Loucy (cell line): ENCODE measurements at regions not wholly inside any gene's neighbourhood (a gene's known extent, or its start where the extent isn't known, plus 50 kb on each side); places are given as distances from the start of the nearest gene placed in this dataset.

Experiments
- H2AFZ ChIP-seq: fragments of 200-600 bp; sonication (generic); 2 replicates; pipeline ENCODE4 v1.6.0; 2016; ENCODE audit warnings: antibody characterized with exemption, mild to moderate bottlenecking, low read length, moderate library complexity
- H3F3A ChIP-seq: fragments of 200-600 bp; 2 replicates; pipeline ENCODE4 v1.6.0; 2016; ENCODE audit warnings: antibody characterized with exemption, low read depth, mild to moderate bottlenecking
- H3K27me3 ChIP-seq: fragments of 200-600 bp; sonication (generic); 2 replicates; pipeline ENCODE4 v1.6.1; 2014; ENCODE audit warnings: low read length, mild to moderate bottlenecking; ENCODE audit not compliant: insufficient read depth, poor library complexity, severe bottlenecking
- H3K36me3 ChIP-seq: fragments of 200-600 bp; sonication (generic); 2 replicates; pipeline ENCODE4 v1.6.1; 2016; ENCODE audit warnings: low read length; ENCODE audit not compliant: insufficient read depth
- H3K4me1 ChIP-seq: fragments of 200-600 bp; sonication (generic); 2 replicates; pipeline ENCODE4 v1.5.1; 2014; ENCODE audit warnings: low read length, mild to moderate bottlenecking; ENCODE audit not compliant: insufficient read depth, poor library complexity, severe bottlenecking
- H3K4me2 ChIP-seq: fragments of 200-600 bp; sonication (generic); 2 replicates; pipeline ENCODE4 v1.6.0; 2014; ENCODE audit warnings: antibody characterized with exemption, low read length, low read depth, mild to moderate bottlenecking; ENCODE audit not compliant: poor library complexity, severe bottlenecking
- H3K4me3 ChIP-seq: fragments of 200-600 bp; sonication (generic); 2 replicates; pipeline ENCODE4 v1.5.1; 2014; ENCODE audit warnings: low read length, mild to moderate bottlenecking, mixed read lengths; ENCODE audit not compliant: poor library complexity, severe bottlenecking
- H3K79me2 ChIP-seq: fragments of 200-600 bp; sonication (generic); 2 replicates; pipeline ENCODE4 v1.6.1; 2014; ENCODE audit warnings: low read length; ENCODE audit not compliant: insufficient read depth
- H3K9ac ChIP-seq: fragments of 200-600 bp; sonication (generic); 2 replicates; pipeline ENCODE4 v1.6.0; 2014; ENCODE audit warnings: mild to moderate bottlenecking, low read depth, low read length, moderate library complexity; ENCODE audit not compliant: poor library complexity, severe bottlenecking
- H3K9me2 ChIP-seq: fragments of 200-600 bp; sonication (generic); replicated peaks from 2 replicates; pipeline ENCODE4 v1.6.1; 2016; ENCODE audit warnings: low read depth, low read length, mixed read lengths
- H3K9me3 ChIP-seq: fragments of 200-600 bp; sonication (generic); 2 replicates; pipeline ENCODE4 v1.6.1; 2014; ENCODE audit warnings: mild to moderate bottlenecking, antibody characterized with exemption, low read length, low read depth; ENCODE audit not compliant: insufficient read depth
- H4K20me1 ChIP-seq: fragments of 200-600 bp; sonication (generic); 2 replicates; pipeline ENCODE4 v1.6.0; 2014; ENCODE audit warnings: antibody characterized with exemption, low read length, mild to moderate bottlenecking; ENCODE audit not compliant: insufficient read depth, poor library complexity, severe bottlenecking
- CTCF ChIP-seq: fragments of 200-600 bp; sonication (generic); conservative IDR thresholded peaks from 2 replicates; pipeline ENCODE4 v1.5.1; 2014; ENCODE audit warnings: mild to moderate bottlenecking, antibody characterized with exemption, low read length
- EZH2phosphoT487 ChIP-seq: fragments of 200-600 bp; IDR thresholded peaks from 2 replicates; pipeline ENCODE4 v1.6.1; 2018; ENCODE audit warnings: antibody characterized with exemption, mild to moderate bottlenecking, moderate library complexity, borderline replicate concordance

GRCh38 chr7:156400046-156400445 lies 240.5 kb upstream of the RNF32 start:
- Histone ChIP-seq H3K27me3 (no peaks in the 10 kb centered on the region), H3K4me2 (no peak overlapping the region)

DNA sequence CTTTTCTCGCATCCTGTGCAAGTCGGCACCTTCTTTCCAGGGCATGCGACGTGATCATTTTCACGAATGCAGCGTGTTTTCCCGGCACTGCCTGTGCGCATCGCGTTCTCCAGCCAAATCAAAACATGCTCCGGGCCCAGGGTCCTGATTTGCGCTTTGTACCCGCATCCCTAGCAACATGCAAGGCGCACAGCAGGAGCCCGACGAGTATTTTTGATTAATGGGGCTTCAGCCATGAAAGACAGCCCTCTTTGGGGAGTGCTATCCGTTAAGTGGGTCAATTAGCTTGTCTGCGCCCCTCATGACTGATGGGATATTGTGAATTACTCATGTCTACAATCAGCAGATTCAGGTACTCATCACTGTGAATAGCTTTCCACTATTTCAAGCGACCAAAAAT lies 243.3 kb upstream of the RNF32 start:
- no peak overlapping the region for H2AFZ ChIP-seq
- H3K9me3 ChIP-seq: no peaks in the 10 kb centered on the region
- H3K9me2 ChIP-seq: no peaks in the 10 kb centered on the region
- no peak overlapping the region for H3K4me3 ChIP-seq
- H3K36me3 ChIP-seq: no peaks in the 10 kb centered on the region
- H3K4me2 ChIP-seq: no peak overlapping the region
- no peak overlapping the region for H3K9ac ChIP-seq
- H3K27me3 ChIP-seq: no peaks in the 10 kb centered on the region
- TF ChIP-seq EZH2phosphoT487 (no peak), CTCF (no peak)
- no peaks in the 10 kb centered on the region for H3K79me2 ChIP-seq
- no peaks in the 10 kb centered on the region for H3F3A ChIP-seq
- H4K20me1 ChIP-seq: no peaks in the 10 kb centered on the region
- no peaks in the 10 kb centered on the region for H3K4me1 ChIP-seq

More at GRCh38 chr7:156400046-156400445, 240.5 kb upstream of the RNF32 start:
- TF ChIP-seq CTCF (no peak), EZH2phosphoT487 (no peak)
- Histone ChIP-seq H3F3A (no peaks in the 10 kb centered on the region), H3K79me2 (no peaks in the 10 kb centered on the region), H4K20me1 (no peaks in the 10 kb centered on the region), H3K9me2 (no peaks in the 10 kb centered on the region), H3K4me1 (no peaks in the 10 kb centered on the region), H3K9ac (no peak overlapping the region), H3K9me3 (no peaks in the 10 kb centered on the region), H3K36me3 (no peaks in the 10 kb centered on the region), H3K4me3 (no peak overlapping the region), H2AFZ (no peak overlapping the region)

DNA sequence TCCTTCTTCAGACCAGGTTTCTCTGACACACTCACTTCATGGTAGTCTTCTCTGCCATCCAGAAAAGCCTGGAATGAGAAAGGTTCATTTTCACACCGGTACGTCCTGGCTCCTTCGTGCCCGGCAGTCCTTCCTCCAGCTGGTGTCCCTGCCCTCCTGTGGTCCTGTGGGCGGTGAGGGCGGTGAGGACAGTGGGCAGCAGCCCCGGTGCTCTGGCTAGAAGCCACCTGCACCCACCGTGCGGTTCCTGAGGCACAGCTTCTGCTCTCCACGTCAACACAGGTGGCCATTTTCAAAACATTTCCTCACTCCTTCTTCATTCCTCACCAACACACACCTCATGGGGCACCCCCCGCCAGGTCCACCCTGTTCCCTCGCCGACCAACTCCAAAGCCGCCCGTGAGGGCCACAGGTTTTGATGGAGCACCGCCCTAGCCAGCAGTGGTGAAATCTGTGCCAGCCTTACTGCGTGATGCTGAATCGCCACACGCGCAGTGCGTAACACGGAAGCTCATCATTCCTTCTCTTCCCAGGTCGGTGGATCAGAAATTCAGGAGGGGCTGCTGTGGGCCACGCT lies 251.4 kb upstream of the RNF32 start:
- H3F3A ChIP-seq: no peaks in the 10 kb centered on the region
- H2AFZ ChIP-seq: no peak overlapping the region
- H3K4me3 ChIP-seq: no peak overlapping the region
- H3K27me3 ChIP-seq: no peaks in the 10 kb centered on the region
- H3K4me2 ChIP-seq: no peak overlapping the region
- no peak overlapping the region for H3K9ac ChIP-seq
- no peaks in the 10 kb centered on the region for H4K20me1 ChIP-seq
- no peaks in the 10 kb centered on the region for H3K4me1 ChIP-seq
- peaks cover 3% of the 10 kb centered on the region; the same call in 1 of the 2 replicates for H3K9me3 ChIP-seq
- H3K9me2 ChIP-seq: no peaks in the 10 kb centered on the region
- no peak for TF ChIP-seq CTCF
- TF ChIP-seq EZH2phosphoT487: no peak
- H3K36me3 ChIP-seq: no peaks in the 10 kb centered on the region
- H3K79me2 ChIP-seq: no peaks in the 10 kb centered on the region
